ENCODE measurements at regions not wholly inside any gene's neighbourhood (a gene's known extent, or its start where the extent isn't known, plus 50 kb on each side); places are given as distances from the start of the nearest gene placed in this dataset.

- Histone ChIP-seq H3K4me3 (no peak overlapping the region), H3K4me1 (peaks cover 0 to 11% of the 10 kb centered on the region in 2 donors), H3K9me3 (no peaks in the 10 kb centered on the region), H3K27me3 (no peaks in the 10 kb centered on the region), H3K36me3 (no peaks in the 10 kb centered on the region), H3K27ac (no peak overlapping the region)
- ATAC-seq, result no peak
- intact Hi-C loops (cut with DNase I; ENCODE audit: low total_unique reads), result no loop called here
- DNase-seq, result no peak
- no peak for TF ChIP-seq POLR2A (IDR thresholded peaks at IDR 0.05)
- in situ Hi-C loops (cut with MboI; ENCODE audit: low sequenced_read_pairs in 4 of 4), result no loop called here
These were observed 68.2 kb upstream of the NEDD4L start for GRCh38 chr18:57975805-57976204.

DNA sequence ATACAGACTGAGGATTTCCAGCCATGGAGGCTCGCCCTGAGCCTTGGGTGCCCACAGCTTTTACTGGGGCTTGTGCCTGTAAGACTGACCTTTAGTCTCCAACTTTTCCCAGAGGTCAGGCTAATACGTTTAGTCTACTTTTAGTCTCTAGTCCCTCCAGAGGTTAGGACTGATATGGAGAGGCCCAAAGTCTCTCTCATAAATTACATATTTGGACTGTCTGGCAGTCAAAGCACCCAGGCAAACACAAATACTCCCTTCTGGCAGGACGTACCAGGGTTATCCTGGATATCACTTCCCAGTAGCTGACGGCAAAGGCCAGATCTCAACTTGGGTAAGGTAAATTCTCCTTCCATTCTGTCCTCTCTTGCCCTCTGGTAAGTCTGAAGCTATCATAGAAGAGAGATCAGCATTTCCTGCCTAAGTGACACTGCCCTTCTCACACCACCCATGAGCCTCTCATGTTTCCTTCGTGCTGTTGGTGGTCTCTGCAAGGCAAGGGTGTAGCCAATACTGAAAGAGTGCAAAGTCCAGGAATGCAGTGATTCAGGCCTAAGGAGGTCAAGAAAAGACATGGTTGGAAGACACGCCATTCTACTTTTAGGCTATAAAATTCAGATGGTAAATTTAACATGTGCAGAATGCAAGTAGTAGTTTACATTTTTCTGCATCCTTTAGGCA lies 69.3 kb upstream of the NEDD4L start:
- intact Hi-C loops (cut with DNase I; ENCODE audit: low total_unique reads) (loop anchor here (5.0 kb wide), 1 partner anchor 38 kb away; no protein-coding TSS in a partner anchor), in situ Hi-C loops (cut with MboI; ENCODE audit: low sequenced_read_pairs in 4 of 4) (no loop called here)
- H3K4me1 ChIP-seq, result peaks cover 0 to 11% of the 10 kb centered on the region in 2 donors
- H3K27ac ChIP-seq, result no peak overlapping the region
- ATAC-seq, result no peak
- DNase-seq, result no peak
- TF ChIP-seq CTCF (IDR thresholded peaks at IDR 0.05 in 4 of 5, conservative IDR thresholded peaks at IDR 0.05 in 1 of 5) (no peak), POLR2A (IDR thresholded peaks at IDR 0.05) (no peak)
- no peaks in the 10 kb centered on the region for H3K9me3 ChIP-seq
- H3K27me3 ChIP-seq, result no peaks in the 10 kb centered on the region
- H3K36me3 ChIP-seq, result no peaks in the 10 kb centered on the region
- no peak overlapping the region for H3K4me3 ChIP-seq

GRCh38 chr18:57973889-57974288 lies 70.1 kb upstream of the NEDD4L start:
- Histone ChIP-seq H3K36me3 (no peaks in the 10 kb centered on the region), H3K9me3 (no peaks in the 10 kb centered on the region), H3K4me3 (no peak overlapping the region), H3K27me3 (no peaks in the 10 kb centered on the region), H3K4me1 (peaks cover 0 to 11% of the 10 kb centered on the region in 2 donors), H3K27ac (no peak overlapping the region)
- in situ Hi-C loops (cut with MboI; ENCODE audit: low sequenced_read_pairs in 4 of 4), result no loop called here
- TF ChIP-seq CTCF (IDR thresholded peaks at IDR 0.05 in 4 of 5, conservative IDR thresholded peaks at IDR 0.05 in 1 of 5) (no peak), POLR2A (IDR thresholded peaks at IDR 0.05) (no peak)
- DNase-seq (no peak), ATAC-seq (no peak)
- intact Hi-C loops (cut with DNase I; ENCODE audit: low total_unique reads), result loop anchor here (5.0 kb wide), 1 partner anchor 38 kb away; no protein-coding TSS in a partner anchor

GRCh38 chr18:57970356-57971095 lies 73.5 kb upstream of the NEDD4L start:
- no peak for ATAC-seq
- intact Hi-C loops (cut with DNase I; ENCODE audit: low total_unique reads), result loop anchor here (5.0 kb wide), 1 partner anchor 42 kb away; no protein-coding TSS in a partner anchor

More at GRCh38 chr18:57970356-57971095, 73.5 kb upstream of the NEDD4L start:
- H3K9me3 ChIP-seq, result no peaks in the 10 kb centered on the region
- peaks cover 0 to under 1% of the 10 kb centered on the region in 2 donors for H3K4me1 ChIP-seq
- no peak for DNase-seq
- H3K27me3 ChIP-seq, result no peaks in the 10 kb centered on the region
- no peak overlapping the region for H3K4me3 ChIP-seq
- no peak overlapping the region for H3K27ac ChIP-seq
- H3K36me3 ChIP-seq, result no peaks in the 10 kb centered on the region
- TF ChIP-seq CTCF (IDR thresholded peaks at IDR 0.05 in 4 of 5, conservative IDR thresholded peaks at IDR 0.05 in 1 of 5), result no peak
- TF ChIP-seq POLR2A (IDR thresholded peaks at IDR 0.05), result no peak
- in situ Hi-C loops (cut with MboI; ENCODE audit: low sequenced_read_pairs in 4 of 4), result no loop called here

Data from gastrocnemius medialis (tissue), 4 donors.